WTC11 (cell line): ENCODE measurements at regions not wholly inside any gene's neighbourhood (a gene's known extent, or its start where the extent isn't known, plus 50 kb on each side); places are given as distances from the start of the nearest gene placed in this dataset.

Source experiments
- ATAC-seq: fragments of 200-7000 bp; cut with Tn5 transposase; 2 replicates; pipeline ENCODE4 v1.10.0; 2021; ENCODE audit warnings: mild to moderate bottlenecking, moderate library complexity
- CTCF ChIA-PET: fragments of 300-600 bp; sonication (Branson Sonifier 250); formaldehyde crosslinking; loops from one replicate; lab custom pipeline; 2021; ENCODE audit warnings: antibody characterized with exemption; lab: Charles Lee
- POLR2A ChIA-PET: fragments of 350-600 bp; sonication (Branson Sonifier 250); formaldehyde crosslinking; loops from one replicate; lab custom pipeline; 2021; ENCODE audit warnings: antibody characterized with exemption; lab: Charles Lee
- DNase-seq: peaks from one replicate; pipeline ENCODE4 v3.0.0; 2021; ENCODE audit warnings: low spot score
- H3K27ac Mint-ChIP-seq: 2 replicates; pipeline ENCODE4 v1.8.0; 2021; ENCODE audit warnings: mixed read lengths
- H3K27me3 Mint-ChIP-seq: 2 replicates; pipeline ENCODE4 v1.8.0; 2021; ENCODE audit warnings: low read depth, mild to moderate bottlenecking, moderate library complexity, mixed read lengths
- H3K36me3 Mint-ChIP-seq: 2 replicates; pipeline ENCODE4 v1.8.0; 2021; ENCODE audit warnings: mixed read lengths
- H3K4me1 Mint-ChIP-seq: 2 replicates; pipeline ENCODE4 v1.8.0; 2022; ENCODE audit warnings: mixed read lengths
- H3K4me3 Mint-ChIP-seq: 2 replicates; pipeline ENCODE4 v1.8.0; 2021; ENCODE audit warnings: mild to moderate bottlenecking, moderate library complexity, mixed read lengths
- H3K9me3 Mint-ChIP-seq: 2 replicates; pipeline ENCODE4 v1.8.0; 2021; ENCODE audit warnings: mixed read lengths
- ATF1 ChIP-seq: sonication (generic); formaldehyde crosslinking; IDR thresholded peaks from 2 replicates; pipeline ENCODE4 v1.8.1; 2023; ENCODE audit warnings: mild to moderate bottlenecking, moderate library complexity, missing genetic modification reagents
- ATF3 ChIP-seq: sonication (generic); formaldehyde crosslinking; conservative IDR thresholded peaks from 2 replicates; pipeline ENCODE4 v1.8.1; 2022; ENCODE audit warnings: mild to moderate bottlenecking, missing genetic modification reagents
- ATF6 ChIP-seq: sonication (generic); formaldehyde crosslinking; IDR thresholded peaks from 2 replicates; pipeline ENCODE4 v1.8.1; 2023; ENCODE audit warnings: mild to moderate bottlenecking, missing genetic modification reagents
- CBFB ChIP-seq: sonication (generic); formaldehyde crosslinking; IDR thresholded peaks from 2 replicates; pipeline ENCODE4 v1.8.1; 2022; ENCODE audit warnings: mild to moderate bottlenecking, low read depth, missing genetic modification reagents
- CREB1 ChIP-seq: sonication (generic); formaldehyde crosslinking; IDR thresholded peaks from 2 replicates; pipeline ENCODE4 v1.8.0; 2023; ENCODE audit warnings: mild to moderate bottlenecking, missing genetic modification reagents
- FOXK1 ChIP-seq: sonication (generic); formaldehyde crosslinking; IDR thresholded peaks from 2 replicates; pipeline ENCODE4 v1.8.0; 2022; ENCODE audit warnings: mild to moderate bottlenecking, moderate library complexity, missing genetic modification reagents
- GRHL2 ChIP-seq: fragments of 250-450 bp; sonication (Bioruptor Pico); IDR thresholded peaks from 2 replicates; pipeline ENCODE4 v1.8.0; 2022; ENCODE audit warnings: mild to moderate bottlenecking, moderate library complexity; ENCODE audit not compliant: insufficient replicate concordance, severe bottlenecking
- JUN ChIP-seq: sonication (generic); formaldehyde crosslinking; IDR thresholded peaks from 2 replicates; pipeline ENCODE4 v1.8.0; 2023; ENCODE audit warnings: mild to moderate bottlenecking, missing genetic modification reagents
- MYBL2 ChIP-seq: sonication (generic); formaldehyde crosslinking; IDR thresholded peaks from 2 replicates; pipeline ENCODE4 v1.8.1; 2023; ENCODE audit warnings: mild to moderate bottlenecking, moderate library complexity, missing genetic modification reagents
- SMAD3 ChIP-seq: sonication (generic); formaldehyde crosslinking; IDR thresholded peaks from 2 replicates; pipeline ENCODE4 v1.8.0; 2022; ENCODE audit warnings: missing genetic modification reagents, mild to moderate bottlenecking, borderline replicate concordance
- STAT6 ChIP-seq: sonication (generic); formaldehyde crosslinking; conservative IDR thresholded peaks from 2 replicates; pipeline ENCODE4 v1.8.1; 2023; ENCODE audit warnings: mild to moderate bottlenecking, low read depth, missing genetic modification reagents, moderate library complexity
- TEAD4 ChIP-seq: sonication (generic); formaldehyde crosslinking; IDR thresholded peaks from 2 replicates; pipeline ENCODE4 v1.8.0; 2022; ENCODE audit warnings: mild to moderate bottlenecking, missing genetic modification reagents
- ZBTB21 ChIP-seq: sonication (generic); formaldehyde crosslinking; IDR thresholded peaks from 2 replicates; pipeline ENCODE4 v1.8.1; 2023; ENCODE audit warnings: mild to moderate bottlenecking, missing genetic modification reagents, borderline replicate concordance
- ZNF138 ChIP-seq: sonication (generic); formaldehyde crosslinking; conservative IDR thresholded peaks from 2 replicates; pipeline ENCODE4 v1.8.1; 2022; ENCODE audit warnings: mild to moderate bottlenecking, moderate library complexity, missing genetic modification reagents
- ZNF219 ChIP-seq: sonication (generic); formaldehyde crosslinking; IDR thresholded peaks from 2 replicates; pipeline ENCODE4 v1.8.0; 2023; ENCODE audit warnings: missing genetic modification reagents, mild to moderate bottlenecking, borderline replicate concordance
- ZNF281 ChIP-seq: sonication (generic); formaldehyde crosslinking; IDR thresholded peaks from 2 replicates; pipeline ENCODE4 v1.8.0; 2023; ENCODE audit warnings: mild to moderate bottlenecking, missing genetic modification reagents
- ZNF532 ChIP-seq: fragments of 250-450 bp; sonication (Bioruptor Pico); IDR thresholded peaks from 2 replicates; pipeline ENCODE4 v1.9.0; 2021; ENCODE audit warnings: mild to moderate bottlenecking, borderline replicate concordance

- DNase-seq (no peak), ATAC-seq (no peak)
- no peak overlapping the region for H3K4me3 Mint-ChIP-seq
- POLR2A ChIA-PET: no interaction called here
- H3K4me1 Mint-ChIP-seq: no peaks in the 10 kb centered on the region
- H3K27ac Mint-ChIP-seq: no peak overlapping the region
- H3K9me3 Mint-ChIP-seq: peaks cover 30% of the 10 kb centered on the region
- H3K27me3 Mint-ChIP-seq: no peaks in the 10 kb centered on the region; the same call in 1 of the 2 replicates
- TF ChIP-seq JUN (CRISPR knock-in tag) (no peak), ZBTB21 (CRISPR knock-in tag) (no peak), ZNF219 (CRISPR knock-in tag) (no peak), ZNF532 (CRISPR knock-in tag) (no peak), FOXK1 (CRISPR knock-in tag) (no peak), ATF6 (CRISPR knock-in tag) (no peak), ATF3 (CRISPR knock-in tag) (no peak), CREB1 (CRISPR knock-in tag) (no peak), SMAD3 (CRISPR knock-in tag) (no peak)
- TF ChIP-seq, all 79 proteins: peak for 0
- CTCF ChIA-PET: no interaction called here
- H3K36me3 Mint-ChIP-seq: peaks cover 6% of the 10 kb centered on the region
Measured at GRCh38 chr9:90198956-90199355, 443.7 kb downstream of the DIRAS2 start.

GRCh38 chr9:90201766-90202165 lies 440.9 kb downstream of the DIRAS2 start:
- H3K9me3 Mint-ChIP-seq: peaks cover 15% of the 10 kb centered on the region
- CTCF ChIA-PET: interaction anchor here (1.1 to 1.2 kb wide), 2 partner anchors 37 to 608 kb away, joined by 3 to 4 read pairs; no protein-coding TSS in a partner anchor
- no peak for ATAC-seq
- H3K27ac Mint-ChIP-seq: no peak overlapping the region
- no peaks in the 10 kb centered on the region; the same call in 1 of the 2 replicates for H3K27me3 Mint-ChIP-seq
- DNase-seq: no peak
- TF ChIP-seq MYBL2 (CRISPR knock-in tag) (no peak), ZNF281 (no peak), CBFB (no peak), STAT6 (no peak), GRHL2 (CRISPR knock-in tag) (no peak), ATF1 (CRISPR knock-in tag) (no peak), TEAD4 (CRISPR knock-in tag) (no peak), ZNF138 (CRISPR knock-in tag) (no peak)
- H3K4me3 Mint-ChIP-seq: no peak overlapping the region
- no peaks in the 10 kb centered on the region for H3K4me1 Mint-ChIP-seq
- peaks cover 6% of the 10 kb centered on the region for H3K36me3 Mint-ChIP-seq
- POLR2A ChIA-PET: interaction anchor here (0.7 to 0.9 kb wide), 2 partner anchors 32 to 413 kb away, joined by 4 to 5 read pairs; no protein-coding TSS in a partner anchor
